ENCODE measurements at regions not wholly inside any gene's neighbourhood (a gene's known extent, or its start where the extent isn't known, plus 50 kb on each side); places are given as distances from the start of the nearest gene placed in this dataset.

DNA sequence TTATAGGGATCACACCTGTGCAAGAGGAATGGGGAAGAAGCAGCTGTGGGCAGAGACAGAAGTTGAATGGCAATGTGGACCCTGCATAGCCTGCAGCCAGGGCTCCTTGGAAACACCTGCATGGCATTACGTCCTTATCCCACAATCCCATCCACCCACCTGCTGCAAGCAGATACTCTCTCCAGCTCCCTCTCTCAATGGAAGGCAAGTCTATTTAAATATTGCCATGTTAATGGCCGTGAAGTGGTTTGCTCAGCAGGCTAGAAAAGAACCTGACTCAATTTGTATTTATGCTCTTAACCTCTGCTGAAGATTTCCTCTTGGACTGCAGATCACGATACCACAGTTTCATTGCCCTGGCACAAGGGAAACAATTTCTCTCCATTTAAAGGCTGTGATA, 417.0 kb downstream of the TYW1 start:
- TF ChIP-seq EP300 (IDR thresholded peaks at IDR 0.05) (no peak), CTCF (IDR thresholded peaks at IDR 0.05) (no peak), POLR2A (IDR thresholded peaks at IDR 0.05) (no peak), POLR2AphosphoS5 (IDR thresholded peaks at IDR 0.05) (no peak)
